Skin of body (tissue), 1 donor: ENCODE measurements at regions not wholly inside any gene's neighbourhood (a gene's known extent, or its start where the extent isn't known, plus 50 kb on each side); places are given as distances from the start of the nearest gene placed in this dataset.

Experiments
- DNase-seq: peaks from one replicate; lab custom pipeline; 2025; lab: John Stamatoyannopoulos, UW

GRCh38 chr16:79449067-79449769 lies 151.3 kb downstream of the MAF start:
- DNase-seq, result no peak

- no peak for DNase-seq
Measured at GRCh38 chr16:79444572-79444971, 156.0 kb downstream of the MAF start.

GRCh38 chr16:79439901-79440300 lies 160.6 kb downstream of the MAF start:
- peak; percentile 9 for DNase-seq

DNA sequence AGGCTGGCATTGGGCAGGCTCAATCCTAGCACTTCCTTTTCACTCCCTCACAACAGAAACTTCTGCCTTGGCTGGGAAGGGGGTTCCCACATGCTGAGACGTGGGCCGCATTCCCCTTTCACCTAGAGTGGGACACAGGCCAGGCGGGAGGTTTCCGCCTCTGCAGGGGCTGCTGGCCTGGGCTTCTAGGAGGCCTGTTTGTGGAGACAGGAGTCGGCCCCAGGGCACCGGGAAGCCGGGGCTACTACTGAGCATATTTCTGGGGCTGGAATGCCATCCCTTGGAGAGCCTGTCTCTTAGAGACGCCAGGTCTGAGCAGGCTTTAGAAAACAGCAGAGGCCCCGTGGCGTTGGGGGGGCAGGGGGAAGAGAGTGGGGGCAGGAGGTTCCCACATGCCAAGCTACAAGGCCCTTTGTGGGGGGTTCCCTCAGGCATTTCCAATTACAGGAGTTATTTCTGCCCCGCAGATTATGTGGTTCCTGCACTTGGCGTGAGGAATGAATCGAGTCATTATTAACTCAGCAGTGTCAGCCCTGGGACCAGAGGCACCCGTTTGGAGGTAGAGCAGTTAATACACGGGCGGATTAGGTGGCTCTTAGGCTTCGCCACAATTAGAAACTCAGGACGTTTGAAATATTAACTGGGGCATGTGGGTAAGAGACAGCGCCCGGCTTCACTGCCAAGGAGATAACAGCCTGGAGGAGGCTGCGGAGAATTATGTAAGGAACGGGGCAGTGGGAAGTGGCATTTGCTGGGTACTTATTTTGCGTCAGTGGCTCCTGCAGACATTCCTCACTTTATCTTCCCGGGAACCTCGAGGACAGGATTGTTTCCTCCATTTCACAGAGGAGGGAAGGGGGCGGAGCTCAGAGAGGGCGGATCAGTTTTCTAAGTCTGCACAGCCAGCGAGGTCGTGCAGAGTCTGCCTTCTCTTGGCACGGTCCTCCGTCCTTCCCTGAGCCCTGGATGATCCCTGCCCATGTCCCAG lies 162.5 kb downstream of the MAF start:
- no peak for DNase-seq

DNA sequence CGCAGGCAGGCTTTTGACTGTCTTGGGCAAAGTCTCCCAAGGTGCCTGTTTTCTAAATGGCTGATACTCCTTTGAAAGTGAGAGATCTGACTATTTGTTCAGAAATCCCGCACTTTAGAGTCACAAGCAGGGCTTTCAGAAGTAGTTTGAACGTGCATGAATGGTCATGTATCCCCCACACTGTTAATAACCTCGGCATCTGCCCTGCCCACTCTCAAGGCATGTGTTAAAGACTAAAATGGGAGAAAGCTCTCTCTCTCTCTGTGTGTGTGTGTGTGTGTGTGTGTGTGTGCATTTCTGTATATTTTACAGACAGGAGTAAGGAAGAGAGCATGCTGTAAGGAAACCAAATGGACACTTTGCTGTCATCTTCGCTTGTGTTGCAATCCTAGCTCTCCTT lies 163.7 kb downstream of the MAF start:
- no peak for DNase-seq

DNA sequence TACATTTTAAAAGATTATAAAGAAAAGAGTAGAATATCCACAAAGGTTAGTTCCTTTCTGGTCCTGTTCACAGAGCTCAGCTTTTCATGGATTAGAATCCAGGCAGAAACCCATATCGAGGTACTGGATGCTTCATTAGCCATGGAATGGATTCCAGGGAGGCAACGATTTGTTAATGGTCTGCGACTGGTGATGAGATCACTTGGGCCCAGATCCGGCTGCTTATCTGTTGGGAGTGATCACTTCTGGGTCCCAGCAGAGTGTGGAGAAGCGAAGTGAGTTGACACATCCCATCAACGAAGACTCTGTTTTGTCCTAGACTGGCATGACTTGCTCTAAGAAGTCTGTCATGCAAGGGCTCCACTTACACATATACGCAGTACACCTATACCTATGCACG lies 165.8 kb downstream of the MAF start:
- DNase-seq, result no peak

DNA sequence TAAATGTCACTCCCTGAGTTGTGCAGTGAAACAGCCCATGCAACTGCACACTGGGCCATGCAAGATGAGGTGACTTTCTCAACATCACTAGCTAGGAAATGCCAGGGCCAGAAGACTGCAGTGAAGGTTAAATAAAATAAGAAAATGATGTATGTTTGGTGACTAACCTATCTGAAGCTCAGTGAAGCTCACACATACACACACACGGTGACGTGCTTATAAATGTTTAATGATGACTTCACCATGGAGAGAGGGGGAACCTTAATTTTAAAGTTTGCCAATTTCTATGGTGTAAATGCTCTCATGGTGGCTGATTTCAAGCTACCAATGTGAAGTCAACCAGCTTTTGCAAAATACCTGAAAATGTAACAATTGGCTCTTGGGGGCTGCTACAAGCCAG lies 166.4 kb downstream of the MAF start:
- no peak for DNase-seq

DNA sequence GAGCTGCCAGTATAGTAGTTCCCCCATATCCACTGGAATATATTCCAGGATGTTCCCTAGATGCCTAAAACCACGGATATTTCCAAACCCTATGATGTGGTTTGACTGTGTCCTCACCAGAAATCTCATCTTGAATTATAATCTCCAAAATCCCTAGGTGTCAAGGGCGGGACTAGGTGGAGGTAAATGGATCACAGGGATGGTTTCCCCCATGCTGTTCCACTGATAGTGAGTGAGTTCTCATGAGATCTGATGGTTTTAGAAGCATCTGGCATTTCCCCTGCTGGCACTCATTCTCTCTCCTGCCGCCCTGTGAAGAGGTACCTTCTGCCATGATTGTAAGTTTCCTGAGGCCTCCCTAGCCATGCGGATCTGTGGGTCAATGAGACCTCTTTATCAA lies 168.6 kb downstream of the MAF start:
- DNase-seq, result no peak

DNA sequence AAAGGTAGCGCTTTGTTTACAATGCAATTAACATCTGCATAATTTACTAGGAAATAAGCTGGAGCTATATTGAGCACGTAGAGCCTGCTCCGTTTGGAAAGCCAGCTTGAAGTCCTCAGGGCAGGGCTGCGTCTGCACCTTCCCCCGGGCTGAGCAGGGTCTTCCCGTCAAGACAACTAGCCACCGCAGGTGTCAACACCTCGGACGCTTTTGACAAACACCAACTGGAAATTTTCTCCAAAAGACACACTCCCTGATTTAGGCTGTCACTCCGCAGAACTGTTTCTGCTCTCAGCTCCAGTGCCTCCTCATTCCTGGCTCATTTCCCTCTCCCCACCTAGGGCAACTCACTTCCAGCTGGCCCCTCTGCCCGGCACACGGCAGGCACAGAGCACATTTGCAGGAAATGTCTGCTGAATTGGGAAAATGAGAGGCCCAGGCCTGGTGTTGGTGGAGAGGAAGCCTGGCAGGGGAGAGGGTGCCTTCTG lies 170.3 kb downstream of the MAF start:
- no peak for DNase-seq

DNA sequence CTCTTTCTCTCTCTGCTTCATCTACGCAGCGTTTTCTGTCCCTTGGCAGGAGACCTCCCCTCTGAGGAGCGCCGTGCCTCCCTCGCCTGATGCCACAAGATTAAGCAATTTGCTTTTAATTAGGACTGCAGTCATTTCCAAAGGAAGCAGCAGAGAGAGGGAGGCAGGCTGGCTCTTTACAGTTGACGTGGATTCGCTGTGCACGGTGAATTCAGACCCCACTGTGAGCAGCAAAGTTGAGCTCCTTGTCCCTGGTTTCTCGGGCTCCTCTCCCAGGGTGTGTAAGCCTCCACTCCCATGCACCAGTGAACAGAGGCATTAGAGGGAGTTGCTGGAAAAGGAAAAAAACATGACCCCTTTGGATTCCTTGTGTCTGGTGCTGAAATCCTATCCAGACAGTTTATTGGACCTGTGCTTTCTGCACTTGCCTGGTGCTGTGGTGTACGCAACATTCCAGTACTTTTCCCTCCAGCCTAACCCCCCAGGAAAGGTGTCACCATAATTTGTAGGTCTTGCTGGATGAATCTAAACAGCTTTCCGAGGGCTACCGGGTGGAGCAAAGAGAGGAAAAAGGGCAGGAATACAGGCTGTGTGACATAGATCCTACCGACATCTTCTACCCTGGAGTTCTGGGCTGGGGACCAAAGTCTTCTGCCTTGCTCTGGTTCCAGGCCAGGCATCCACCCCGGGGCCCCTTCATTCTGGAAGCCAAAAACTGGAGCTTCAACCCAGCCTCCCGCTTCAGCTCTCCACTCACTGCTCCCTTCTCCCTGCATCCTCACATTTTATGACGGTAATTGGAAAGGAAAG lies 171.0 kb downstream of the MAF start:
- DNase-seq, result no peak

GRCh38 chr16:79426663-79427062 lies 173.9 kb downstream of the MAF start:
- no peak for DNase-seq

DNA sequence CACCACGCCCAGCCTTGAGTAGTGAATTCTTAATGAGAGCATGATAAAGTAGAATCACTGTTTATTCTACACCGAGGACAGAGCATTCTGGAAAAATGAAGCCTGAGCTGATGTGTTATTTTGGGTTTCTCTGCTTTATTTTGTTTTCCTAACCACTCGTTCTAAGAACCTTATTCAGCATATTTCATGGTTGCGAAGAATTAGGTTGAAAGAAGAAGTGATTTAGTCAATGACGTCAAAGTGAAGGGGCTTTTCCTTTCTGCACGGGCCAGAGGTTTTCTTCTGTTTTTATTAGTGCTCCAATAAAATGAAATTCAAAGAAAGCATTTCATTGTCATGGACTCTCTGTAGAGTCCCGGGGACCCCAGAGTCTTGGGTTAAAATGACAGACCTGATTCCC lies 178.5 kb downstream of the MAF start:
- no peak for DNase-seq

DNA sequence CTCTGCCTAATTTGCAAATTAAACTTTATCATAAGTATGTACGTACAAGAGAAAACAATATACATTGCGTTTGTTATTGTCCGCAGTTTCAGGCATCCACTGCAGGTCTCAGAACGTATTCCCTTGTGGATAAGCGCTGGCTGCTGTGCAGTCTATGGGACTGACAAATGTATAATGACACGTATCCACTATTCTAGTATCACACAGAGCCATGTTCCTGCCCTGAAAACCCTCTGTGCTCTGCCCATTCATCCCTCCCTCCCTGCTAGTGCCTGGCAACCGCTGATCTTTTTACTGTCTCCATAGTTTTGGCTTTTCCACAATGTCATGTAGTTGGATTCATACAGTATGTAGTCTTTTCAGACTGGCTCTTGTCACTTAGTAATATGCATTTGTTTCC lies 179.4 kb downstream of the MAF start:
- DNase-seq, result no peak

GRCh38 chr16:79420493-79420892 lies 180.0 kb downstream of the MAF start:
- no peak for DNase-seq

DNA sequence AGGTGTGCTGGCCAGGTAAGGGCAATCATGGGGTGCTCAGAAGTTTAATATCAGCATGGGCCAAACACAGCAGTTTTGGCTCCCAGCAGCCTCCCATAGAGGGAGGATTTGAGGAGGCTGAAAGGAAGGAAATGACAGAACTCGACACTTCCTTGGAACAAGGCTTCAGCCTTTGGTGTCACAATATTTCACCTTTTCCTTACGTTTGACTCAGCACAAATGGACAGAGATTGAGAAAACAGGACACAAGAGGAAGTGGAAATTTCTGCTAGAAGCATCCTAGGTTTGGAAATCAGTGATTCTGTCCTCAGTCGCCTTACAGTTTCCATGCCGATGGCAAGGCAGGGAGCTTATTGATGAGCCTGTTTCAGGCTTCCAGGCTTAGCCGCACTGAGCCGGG lies 181.4 kb downstream of the MAF start:
- no peak for DNase-seq

- no peak for DNase-seq
Measured at GRCh38 chr16:79417601-79418008, 182.9 kb downstream of the MAF start.

GRCh38 chr16:79415983-79416640 lies 184.4 kb downstream of the MAF start:
- DNase-seq, result no peak

DNA sequence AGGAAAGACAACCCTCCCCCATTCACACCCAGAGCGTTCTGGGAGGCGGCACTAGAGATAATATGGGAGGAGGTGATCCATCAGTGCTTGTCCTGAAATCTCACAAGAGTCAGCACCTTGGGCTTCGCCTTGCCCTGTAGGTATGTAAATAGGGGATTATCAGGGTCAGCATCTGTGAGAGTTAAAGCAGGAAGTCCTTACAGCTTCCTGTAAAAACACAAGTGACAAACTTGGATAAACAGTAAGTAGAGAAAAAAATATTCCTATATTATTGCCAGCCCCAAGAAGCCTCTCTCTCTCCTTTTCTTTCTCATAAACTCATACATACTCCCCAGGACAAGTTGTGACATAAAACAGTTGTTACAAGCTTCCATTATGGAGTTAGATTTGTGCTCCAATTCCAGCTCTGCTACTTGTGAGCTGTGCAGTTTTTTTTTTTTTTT lies 187.7 kb downstream of the MAF start:
- no peak for DNase-seq

DNA sequence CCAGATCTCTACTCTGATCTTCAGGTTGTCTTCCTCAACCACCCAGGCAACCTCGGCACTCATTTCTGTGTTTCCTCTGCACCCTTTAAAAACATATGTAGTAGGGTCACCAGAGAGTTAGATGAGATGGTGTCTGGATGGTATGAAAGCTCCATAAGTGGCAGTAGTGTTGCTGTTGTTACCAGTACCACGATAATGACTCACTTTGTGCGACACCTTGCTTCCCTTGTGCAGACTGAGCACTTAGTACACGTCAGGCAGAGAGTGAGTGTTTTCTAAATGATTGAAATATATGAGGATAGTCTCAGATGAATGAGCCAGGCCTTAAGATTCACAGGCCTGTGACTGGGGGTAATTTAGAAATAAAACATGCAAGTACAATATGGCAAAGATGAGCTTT lies 188.7 kb downstream of the MAF start:
- no peak for DNase-seq

DNA sequence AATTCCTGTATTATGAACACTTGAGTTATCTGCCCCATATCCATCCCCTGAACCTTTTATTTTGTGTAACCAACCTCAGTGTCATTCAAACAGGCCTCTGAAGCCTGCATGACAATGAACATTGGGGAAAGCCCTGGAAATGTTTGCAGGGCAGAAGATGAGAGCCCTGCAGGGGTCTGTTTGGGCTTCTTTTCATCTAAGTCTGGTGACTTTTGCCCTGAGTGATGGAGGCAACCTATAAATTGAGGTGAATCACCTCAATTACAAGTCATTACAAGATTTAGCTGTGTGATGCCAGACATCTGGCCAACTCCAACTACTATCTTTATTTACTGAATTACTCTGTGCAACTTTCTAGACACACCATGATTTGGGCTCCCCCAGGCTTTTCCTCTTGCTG lies 189.2 kb downstream of the MAF start:
- no peak for DNase-seq

DNA sequence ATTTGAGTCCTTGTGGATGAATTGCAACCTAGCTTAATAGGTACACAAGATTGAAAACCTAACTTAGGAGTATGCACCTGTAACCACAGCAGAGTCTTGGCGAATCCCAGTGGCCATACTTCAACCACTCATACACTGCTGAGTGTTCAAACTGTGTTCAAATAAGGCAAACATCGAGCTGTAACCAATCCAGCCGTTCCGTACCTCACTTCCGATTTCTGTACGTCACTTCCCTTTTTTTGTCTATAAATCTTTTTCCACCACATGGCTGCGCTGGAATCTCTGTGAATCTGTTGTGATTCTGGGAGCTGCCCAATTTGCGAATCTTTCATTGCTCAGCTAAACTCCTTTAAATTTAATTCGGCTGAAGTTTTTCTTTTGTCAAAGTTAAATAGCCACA lies 190.6 kb downstream of the MAF start:
- DNase-seq, result no peak
